H1 (cell line): ENCODE measurements at regions not wholly inside any gene's neighbourhood (a gene's known extent, or its start where the extent isn't known, plus 50 kb on each side); places are given as distances from the start of the nearest gene placed in this dataset.

Experiments
- BCL11A ChIP-seq, 2 experiments: IDR thresholded peaks; one replicate each; pipeline ENCODE4 v1.6.1; 2011; ENCODE audit warnings: low read depth in 2 of 2, low read length in 2 of 2, mild to moderate bottlenecking in 2 of 2
- CHD7 ChIP-seq: fragments of 300-600 bp; sonication (generic); IDR thresholded peaks from 2 replicates; pipeline ENCODE4 v1.7.1; 2012; ENCODE audit warnings: low read length, moderate library complexity, mild to moderate bottlenecking, inconsistent platforms; ENCODE audit not compliant: insufficient replicate concordance
- RNF2 ChIP-seq: fragments of 200-900, 300-1000 bp; sonication (generic); IDR thresholded peaks from 2 replicates; pipeline ENCODE4 v1.7.1; 2016; ENCODE audit warnings: borderline replicate concordance, low read depth, mild to moderate bottlenecking, antibody characterized with exemption, low read length; ENCODE audit not compliant: poor library complexity, severe bottlenecking; ENCODE audit errors: missing control alignments
- TCF12 ChIP-seq: IDR thresholded peaks from 2 replicates; pipeline ENCODE4 v1.6.1; 2011; ENCODE audit warnings: low read depth, mild to moderate bottlenecking, low read length
- ZNF274 ChIP-seq: IDR thresholded peaks from 2 replicates; pipeline ENCODE4 v1.7.0; 2012; ENCODE audit warnings: low read length, borderline replicate concordance; ENCODE audit errors: extremely low read depth

- TF ChIP-seq CHD7, result no peak
- TF ChIP-seq ZNF274, result no peak
- no peak for TF ChIP-seq RNF2
- no peak for TF ChIP-seq BCL11A (IDR thresholded peaks at IDR 0.05; ENCODE audit: low read depth in 2 of 2, low read length in 2 of 2)
- TF ChIP-seq TCF12, result no peak
- TF ChIP-seq, all 59 proteins: peak for 0
Measured at GRCh38 chr18:22524783-22525182, 107.1 kb upstream of the CTAGE1 start (continued).
